ENCODE measurements at regions not wholly inside any gene's neighbourhood (a gene's known extent, or its start where the extent isn't known, plus 50 kb on each side); places are given as distances from the start of the nearest gene placed in this dataset.

DNA sequence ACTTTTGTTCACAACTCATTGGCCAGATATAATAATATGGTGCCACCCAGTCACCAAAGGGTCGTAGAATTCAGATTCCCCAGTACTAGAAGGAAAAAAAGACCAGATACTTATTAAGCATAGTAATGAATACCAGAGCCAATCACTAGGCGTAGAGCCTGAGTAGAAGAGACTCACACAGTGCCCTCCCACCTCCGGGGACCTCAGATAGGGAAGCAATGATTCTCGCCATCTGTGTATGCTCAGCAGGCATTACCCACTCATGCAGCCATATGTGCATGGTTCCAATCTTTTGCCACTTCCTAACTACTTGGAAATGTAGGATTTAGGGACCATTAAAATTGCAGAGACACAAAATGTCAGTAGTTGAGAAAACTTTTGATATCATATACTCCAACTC is 85.3 kb downstream of the C11orf87 start:
- TF ChIP-seq POLR2AphosphoS5 (IDR thresholded peaks at IDR 0.05) = no peak
- TF ChIP-seq, protein P1, sequence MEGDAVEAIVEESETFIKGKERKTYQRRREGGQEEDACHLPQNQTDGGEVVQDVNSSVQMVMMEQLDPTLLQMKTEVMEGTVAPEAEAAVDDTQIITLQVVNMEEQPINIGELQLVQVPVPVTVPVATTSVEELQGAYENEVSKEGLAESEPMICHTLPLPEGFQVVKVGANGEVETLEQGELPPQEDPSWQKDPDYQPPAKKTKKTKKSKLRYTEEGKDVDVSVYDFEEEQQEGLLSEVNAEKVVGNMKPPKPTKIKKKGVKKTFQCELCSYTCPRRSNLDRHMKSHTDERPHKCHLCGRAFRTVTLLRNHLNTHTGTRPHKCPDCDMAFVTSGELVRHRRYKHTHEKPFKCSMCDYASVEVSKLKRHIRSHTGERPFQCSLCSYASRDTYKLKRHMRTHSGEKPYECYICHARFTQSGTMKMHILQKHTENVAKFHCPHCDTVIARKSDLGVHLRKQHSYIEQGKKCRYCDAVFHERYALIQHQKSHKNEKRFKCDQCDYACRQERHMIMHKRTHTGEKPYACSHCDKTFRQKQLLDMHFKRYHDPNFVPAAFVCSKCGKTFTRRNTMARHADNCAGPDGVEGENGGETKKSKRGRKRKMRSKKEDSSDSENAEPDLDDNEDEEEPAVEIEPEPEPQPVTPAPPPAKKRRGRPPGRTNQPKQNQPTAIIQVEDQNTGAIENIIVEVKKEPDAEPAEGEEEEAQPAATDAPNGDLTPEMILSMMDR (IDR thresholded peaks at IDR 0.05) = no peak
